ENCODE measurements at regions not wholly inside any gene's neighbourhood (a gene's known extent, or its start where the extent isn't known, plus 50 kb on each side); places are given as distances from the start of the nearest gene placed in this dataset.
"Not testable (repeated sequence)": the region's sequence is repeated elsewhere in the genome, so short reads cannot be mapped to it uniquely, and the experiment has no call there.

- Histone ChIP-seq H3K4me3 (replicated peaks; ENCODE audit: low read depth, low read length) (no peak overlapping the region), H3K36me3 (ENCODE audit: control insufficient read depth, insufficient read depth, low read length) (no peaks in the 10 kb centered on the region), H3K27me3 (replicated peaks; ENCODE audit: control insufficient read depth, insufficient read depth, low read length) (no peaks in the 10 kb centered on the region; the same call in 1 of the 2 replicates)
- DNase-seq (ENCODE audit: extremely low read depth, insufficient read length) = no peak
- no peak for TF ChIP-seq CTCF (IDR thresholded peaks at IDR 0.05; ENCODE audit: insufficient read depth, low read length, poor library complexity, severe bottlenecking)
These were observed 142.5 kb upstream of the ARG1 start for GRCh38 chr6:131430531-131430930.

GRCh38 chr6:131431718-131432117 is 141.3 kb upstream of the ARG1 start:
- Histone ChIP-seq H3K27me3 (replicated peaks; ENCODE audit: control insufficient read depth, insufficient read depth, low read length) (no peaks in the 10 kb centered on the region), H3K36me3 (ENCODE audit: control insufficient read depth, insufficient read depth, low read length) (no peaks in the 10 kb centered on the region), H3K4me3 (replicated peaks; ENCODE audit: low read depth, low read length) (no peak overlapping the region)
- no peak for TF ChIP-seq CTCF (IDR thresholded peaks at IDR 0.05; ENCODE audit: insufficient read depth, low read length, poor library complexity, severe bottlenecking)
- DNase-seq (ENCODE audit: extremely low read depth, insufficient read length) = no peak

GRCh38 chr6:131433927-131434326 is 139.1 kb upstream of the ARG1 start:
- DNase-seq (ENCODE audit: extremely low read depth, insufficient read length) = no peak
- no peaks in the 10 kb centered on the region for H3K27me3 ChIP-seq (replicated peaks; ENCODE audit: control insufficient read depth, insufficient read depth, low read length)
- no peak for TF ChIP-seq CTCF (IDR thresholded peaks at IDR 0.05; ENCODE audit: insufficient read depth, low read length, poor library complexity, severe bottlenecking)
- H3K36me3 ChIP-seq (ENCODE audit: control insufficient read depth, insufficient read depth, low read length) = no peaks in the 10 kb centered on the region
- no peak overlapping the region for H3K4me3 ChIP-seq (replicated peaks; ENCODE audit: low read depth, low read length)

- Histone ChIP-seq H3K27me3 (replicated peaks; ENCODE audit: control insufficient read depth, insufficient read depth, low read length) (no peaks in the 10 kb centered on the region), H3K4me3 (replicated peaks; ENCODE audit: low read depth, low read length) (no peak overlapping the region), H3K36me3 (ENCODE audit: control insufficient read depth, insufficient read depth, low read length) (no peaks in the 10 kb centered on the region)
- no peak for TF ChIP-seq CTCF (IDR thresholded peaks at IDR 0.05; ENCODE audit: insufficient read depth, low read length, poor library complexity, severe bottlenecking)
- no peak for DNase-seq (ENCODE audit: extremely low read depth, insufficient read length)
These were observed 136.7 kb upstream of the ARG1 start for GRCh38 chr6:131436358-131436757.

GRCh38 chr6:131443014-131443413 is 130.0 kb upstream of the ARG1 start:
- DNase-seq (ENCODE audit: extremely low read depth, insufficient read length) = no peak
- H3K36me3 ChIP-seq (ENCODE audit: control insufficient read depth, insufficient read depth, low read length) = no peaks in the 10 kb centered on the region
- H3K4me3 ChIP-seq (replicated peaks; ENCODE audit: low read depth, low read length) = no peak overlapping the region
- no peak for TF ChIP-seq CTCF (IDR thresholded peaks at IDR 0.05; ENCODE audit: insufficient read depth, low read length, poor library complexity, severe bottlenecking)
- no peaks in the 10 kb centered on the region for H3K27me3 ChIP-seq (replicated peaks; ENCODE audit: control insufficient read depth, insufficient read depth, low read length)

GRCh38 chr6:131443514-131443913 is 129.5 kb upstream of the ARG1 start:
- peak; percentile 32 for DNase-seq (ENCODE audit: extremely low read depth, insufficient read length)
- no peak for TF ChIP-seq CTCF (IDR thresholded peaks at IDR 0.05; ENCODE audit: insufficient read depth, low read length, poor library complexity, severe bottlenecking)

GRCh38 chr6:131445356-131445755 is 127.7 kb upstream of the ARG1 start:
- not testable (repeated sequence) for H3K4me3 ChIP-seq (replicated peaks; ENCODE audit: low read depth, low read length); H3K27me3 ChIP-seq (replicated peaks; ENCODE audit: control insufficient read depth, insufficient read depth, low read length); H3K36me3 ChIP-seq (ENCODE audit: control insufficient read depth, insufficient read depth, low read length); DNase-seq (ENCODE audit: extremely low read depth, insufficient read length)

More at GRCh38 chr6:131443514-131443913, 129.5 kb upstream of the ARG1 start:
- Histone ChIP-seq H3K27me3 (replicated peaks; ENCODE audit: control insufficient read depth, insufficient read depth, low read length) (no peaks in the 10 kb centered on the region), H3K36me3 (ENCODE audit: control insufficient read depth, insufficient read depth, low read length) (no peaks in the 10 kb centered on the region), H3K4me3 (replicated peaks; ENCODE audit: low read depth, low read length) (no peak overlapping the region)
